Left lobe of liver (tissue), 2 donors: ENCODE measurements at regions not wholly inside any gene's neighbourhood (a gene's known extent, or its start where the extent isn't known, plus 50 kb on each side); places are given as distances from the start of the nearest gene placed in this dataset.
"Not testable (repeated sequence)": the region's sequence is repeated elsewhere in the genome, so short reads cannot be mapped to it uniquely, and the experiment has no call there.

Experiments used
- ATAC-seq: fragments of 200-7000 bp; cut with Tn5 transposase; one replicate; pipeline ENCODE4 v1.9.1; 2020; ENCODE audit warnings: mild to moderate bottlenecking, moderate library complexity
- DNase-seq: peaks from one replicate; pipeline ENCODE4 v3.0.0-alpha.2; 2020; ENCODE audit warnings: low spot score
- donor health status: DM: no; HTN: no; CAD: no; lungs with moderate emphysema.
- donor health status: DM: no; HTN: yes; CAD: no.

GRCh38 chr6:74343321-74343720, 647.3 kb downstream of the CD109 start:
- DNase-seq, ATAC-seq: not testable (repeated sequence)

DNA sequence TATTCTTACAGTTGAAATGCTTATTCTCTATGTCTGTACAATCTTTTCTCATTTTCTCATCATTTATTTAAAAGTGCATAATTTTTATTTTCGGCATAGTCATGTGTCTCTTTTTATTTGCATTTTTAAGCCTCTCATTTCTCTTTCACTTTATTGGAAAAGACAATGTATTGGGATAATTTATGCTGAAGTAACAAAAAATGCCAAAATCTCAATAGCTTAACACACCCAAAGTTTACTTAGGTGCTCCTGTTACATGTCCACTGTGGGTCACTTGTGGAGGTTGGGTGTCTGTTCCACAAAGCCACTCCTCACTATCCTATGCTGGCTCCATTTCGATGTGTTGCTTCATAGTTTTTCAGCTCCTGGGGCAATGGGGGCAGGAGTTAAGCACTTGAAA, 638.7 kb downstream of the CD109 start:
- ATAC-seq, result no peak
- DNase-seq, result no peak

DNA sequence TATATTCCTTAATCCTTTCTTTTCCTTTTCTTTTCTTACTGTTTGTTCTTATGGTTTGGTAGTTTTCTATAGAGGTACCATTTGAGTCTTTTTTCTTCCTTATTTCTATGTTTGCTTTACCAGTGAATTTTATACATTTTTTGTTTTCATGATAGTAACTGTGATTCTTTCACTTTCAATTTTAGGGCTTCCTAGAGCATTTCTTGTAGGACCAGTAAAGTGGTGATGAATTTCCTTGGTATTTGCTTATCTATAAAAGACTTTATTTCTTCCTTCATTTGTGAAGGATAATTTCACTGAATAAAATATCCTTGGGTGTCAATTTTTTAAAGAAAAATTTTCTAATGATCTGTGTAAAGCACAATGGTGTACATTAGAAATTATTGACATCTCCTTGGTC, 637.4 kb downstream of the CD109 start:
- no peak for ATAC-seq
- DNase-seq, result no peak

GRCh38 chr6:74320715-74321114, 624.7 kb downstream of the CD109 start:
- ATAC-seq, result no peak
- no peak for DNase-seq

DNA sequence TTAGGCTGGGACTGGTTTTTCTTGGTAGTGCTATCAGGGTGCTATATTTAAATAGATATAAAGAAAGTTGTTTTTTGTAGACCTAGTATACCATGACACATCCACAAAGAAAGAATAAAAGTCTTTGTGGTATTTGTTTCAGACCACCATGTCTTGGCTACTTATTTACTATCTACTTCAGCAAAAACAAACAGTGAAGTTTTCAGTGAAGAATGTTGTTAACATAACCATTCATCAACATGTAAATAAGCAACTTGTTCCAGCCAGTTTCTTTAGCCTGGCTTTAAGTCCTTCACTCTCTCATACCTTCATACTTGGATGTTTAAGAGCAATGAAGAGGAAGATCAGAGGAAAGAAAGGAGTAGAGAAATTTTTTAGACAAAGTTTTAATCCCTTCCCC, 624.1 kb downstream of the CD109 start:
- DNase-seq, result no peak
- ATAC-seq, result no peak

DNA sequence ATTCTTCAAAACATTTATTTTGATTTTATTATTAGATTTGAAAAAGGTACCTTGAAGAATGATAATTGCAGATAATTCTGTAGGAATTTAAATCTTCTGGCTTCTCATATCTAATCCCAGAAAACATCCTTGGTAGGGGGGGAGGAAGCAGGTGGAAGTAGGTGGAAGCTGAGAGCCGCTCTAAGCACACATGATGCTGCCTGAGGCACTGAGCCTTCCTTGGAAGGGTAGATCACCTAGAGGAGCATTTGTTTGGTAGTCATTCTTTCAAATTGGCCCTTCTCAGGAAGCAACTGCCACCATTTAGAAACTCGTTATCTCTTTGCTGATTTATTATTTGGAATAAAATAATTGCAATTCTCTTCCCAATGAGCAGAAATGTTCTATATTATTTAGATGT, 623.3 kb downstream of the CD109 start:
- DNase-seq (no peak), ATAC-seq (no peak)

GRCh38 chr6:74318738-74319137, 622.7 kb downstream of the CD109 start:
- DNase-seq (no peak), ATAC-seq (no peak)

DNA sequence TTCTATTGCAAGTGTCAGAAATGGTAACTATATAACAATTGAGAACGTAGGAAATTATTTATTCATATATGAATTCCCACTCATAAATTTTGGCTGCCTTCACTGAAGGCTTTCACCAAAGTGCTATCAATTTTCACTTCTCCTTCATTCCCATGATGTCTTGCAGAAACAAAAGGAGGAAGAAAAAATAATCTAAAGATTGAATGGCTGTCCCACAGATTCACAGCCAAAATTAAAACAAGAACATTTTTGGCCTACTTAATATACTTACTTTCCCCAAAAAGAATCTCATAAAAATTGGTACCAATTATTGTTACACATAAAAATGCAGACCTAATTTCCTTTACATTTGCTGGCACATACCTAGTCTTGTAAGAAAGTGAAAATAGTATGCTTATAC, 616.1 kb downstream of the CD109 start:
- ATAC-seq (no peak), DNase-seq (no peak)

- ATAC-seq (no peak), DNase-seq (no peak)
These were observed 615.4 kb downstream of the CD109 start for GRCh38 chr6:74311431-74311830.

DNA sequence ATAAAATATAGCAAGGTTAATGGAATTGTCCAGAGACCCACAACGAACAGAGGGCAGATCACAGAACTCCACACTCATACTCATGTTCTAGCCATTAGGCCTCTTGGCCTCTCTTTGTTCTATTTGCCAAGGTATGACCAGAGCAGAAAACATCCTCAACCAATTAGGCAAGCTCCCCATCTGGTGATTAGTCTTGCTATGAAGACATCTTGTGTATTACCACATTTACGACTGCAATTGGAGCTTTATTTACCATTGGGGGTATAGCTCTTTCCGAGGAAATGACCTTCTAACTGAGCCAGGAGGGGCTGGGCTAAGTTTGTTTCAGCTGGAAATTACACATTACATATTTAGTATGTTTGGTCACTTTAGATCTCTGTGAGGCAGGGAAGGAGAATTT, 593.9 kb downstream of the CD109 start:
- ATAC-seq, result no peak
- no peak for DNase-seq

- ATAC-seq (no peak), DNase-seq (no peak)
These were observed 591.9 kb downstream of the CD109 start for GRCh38 chr6:74287932-74288331.

DNA sequence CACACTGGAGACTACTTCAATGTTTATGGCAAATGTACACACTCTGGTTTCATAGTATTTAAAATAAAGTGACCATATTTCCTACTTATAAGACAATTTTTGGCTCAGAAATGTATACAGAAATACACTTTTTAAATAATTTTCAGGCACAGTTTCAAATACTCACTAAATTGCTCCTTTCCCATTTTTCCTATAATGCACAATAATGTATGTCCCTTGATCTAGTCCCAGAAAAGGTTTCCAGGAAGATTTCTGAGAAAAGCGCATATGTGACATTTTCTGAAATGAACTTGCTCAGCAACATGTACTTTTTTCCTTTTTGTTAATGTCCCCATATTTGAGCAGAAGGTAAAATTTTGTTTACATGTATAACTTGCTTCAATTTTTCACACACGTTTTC, 591.4 kb downstream of the CD109 start:
- no peak for ATAC-seq
- DNase-seq, result no peak

GRCh38 chr6:74284284-74284683, 588.3 kb downstream of the CD109 start:
- DNase-seq, result no peak
- no peak for ATAC-seq

GRCh38 chr6:74283532-74283931, 587.5 kb downstream of the CD109 start:
- DNase-seq (no peak), ATAC-seq (no peak)

DNA sequence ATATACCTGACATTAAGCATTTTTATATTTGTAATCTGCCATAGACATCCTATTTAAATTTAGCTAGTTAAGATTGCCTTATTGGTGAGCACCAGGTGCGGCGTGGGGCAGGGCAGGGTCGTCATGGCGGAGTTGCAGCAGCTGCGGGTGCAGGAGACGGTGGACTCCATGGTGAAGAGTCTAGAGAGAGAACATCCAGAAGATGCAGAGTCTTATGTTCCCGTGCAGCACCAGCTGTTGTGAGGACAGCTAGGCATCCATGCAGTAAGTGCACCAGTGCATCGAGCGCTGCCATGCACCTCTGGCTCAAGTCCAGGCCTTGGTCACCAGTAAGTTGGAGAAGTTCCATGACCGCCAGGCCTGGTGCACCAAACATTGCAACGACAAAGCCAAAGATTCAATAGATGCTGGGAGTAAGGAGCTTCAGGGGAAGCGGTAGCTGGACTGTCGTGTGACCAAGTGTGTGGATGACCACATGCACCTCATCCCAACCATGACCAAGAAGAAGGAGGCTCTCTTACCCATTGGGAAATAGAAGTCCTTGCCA, 586.2 kb downstream of the CD109 start:
- DNase-seq (no peak), ATAC-seq (no peak)

DNA sequence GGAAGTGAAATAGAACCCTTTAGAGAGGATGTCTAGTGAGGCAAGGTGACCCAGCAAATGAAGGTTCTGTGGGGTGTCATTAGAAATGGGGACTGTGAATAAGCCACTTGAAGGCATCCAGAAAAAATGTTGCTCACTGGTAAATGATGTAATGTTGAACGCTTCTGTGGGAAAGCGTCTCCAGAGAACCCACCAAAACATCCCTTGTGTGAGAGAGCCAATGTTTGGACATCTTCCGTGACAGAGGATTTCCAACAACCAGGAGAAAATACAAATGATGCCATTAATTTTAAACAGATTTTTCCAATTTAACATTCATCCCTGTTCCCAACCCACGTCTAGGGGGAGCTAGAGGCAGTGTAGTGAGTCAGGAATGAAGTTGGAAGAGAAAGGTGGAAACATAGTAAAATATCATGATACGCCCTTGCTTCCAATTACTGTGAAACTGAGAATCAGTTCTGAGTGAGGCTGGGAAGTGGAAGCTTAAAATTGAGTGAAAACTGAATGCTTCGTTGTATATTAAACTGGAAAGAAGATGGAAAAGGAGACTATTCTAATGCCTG, 584.2 kb downstream of the CD109 start:
- no peak for ATAC-seq
- DNase-seq, result no peak

GRCh38 chr6:74277777-74278186, 581.8 kb downstream of the CD109 start:
- DNase-seq, result no peak
- no peak for ATAC-seq

DNA sequence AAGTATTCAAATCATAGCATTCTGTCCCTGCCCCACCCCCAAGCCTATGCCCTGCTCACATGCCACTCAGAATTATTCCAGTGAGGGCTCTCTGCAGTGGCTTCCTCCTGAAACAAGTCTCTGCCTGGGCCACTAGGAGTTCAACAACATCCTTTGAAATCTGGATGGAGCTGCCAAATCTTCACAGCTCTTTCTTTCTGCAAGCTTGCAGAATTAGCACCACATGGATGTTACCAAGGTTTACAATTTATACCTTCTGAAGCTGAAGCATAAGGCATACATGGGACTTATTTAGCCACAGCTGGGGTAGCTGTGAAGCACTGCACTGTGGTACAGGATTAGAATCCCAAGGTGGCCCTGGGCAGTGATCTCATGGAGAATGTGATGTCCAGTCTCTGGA, 577.5 kb downstream of the CD109 start:
- ATAC-seq, result no peak

DNA sequence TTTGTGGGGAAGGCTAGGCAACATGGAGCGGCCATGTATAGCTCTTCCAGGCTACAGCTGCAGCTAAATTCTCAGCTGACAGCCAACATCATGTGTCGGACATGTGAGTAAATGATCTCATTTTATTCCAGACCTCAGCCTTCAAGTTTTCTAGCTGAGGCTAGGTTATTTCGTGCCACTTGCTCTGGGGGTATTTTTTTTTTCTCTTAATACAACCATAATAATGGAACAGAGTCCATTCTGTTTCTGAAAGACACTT, 573.5 kb downstream of the CD109 start:
- DNase-seq (no peak), ATAC-seq (no peak)

More for the DNA sequence above, 577.5 kb downstream of the CD109 start:
- DNase-seq, result no peak

DNA sequence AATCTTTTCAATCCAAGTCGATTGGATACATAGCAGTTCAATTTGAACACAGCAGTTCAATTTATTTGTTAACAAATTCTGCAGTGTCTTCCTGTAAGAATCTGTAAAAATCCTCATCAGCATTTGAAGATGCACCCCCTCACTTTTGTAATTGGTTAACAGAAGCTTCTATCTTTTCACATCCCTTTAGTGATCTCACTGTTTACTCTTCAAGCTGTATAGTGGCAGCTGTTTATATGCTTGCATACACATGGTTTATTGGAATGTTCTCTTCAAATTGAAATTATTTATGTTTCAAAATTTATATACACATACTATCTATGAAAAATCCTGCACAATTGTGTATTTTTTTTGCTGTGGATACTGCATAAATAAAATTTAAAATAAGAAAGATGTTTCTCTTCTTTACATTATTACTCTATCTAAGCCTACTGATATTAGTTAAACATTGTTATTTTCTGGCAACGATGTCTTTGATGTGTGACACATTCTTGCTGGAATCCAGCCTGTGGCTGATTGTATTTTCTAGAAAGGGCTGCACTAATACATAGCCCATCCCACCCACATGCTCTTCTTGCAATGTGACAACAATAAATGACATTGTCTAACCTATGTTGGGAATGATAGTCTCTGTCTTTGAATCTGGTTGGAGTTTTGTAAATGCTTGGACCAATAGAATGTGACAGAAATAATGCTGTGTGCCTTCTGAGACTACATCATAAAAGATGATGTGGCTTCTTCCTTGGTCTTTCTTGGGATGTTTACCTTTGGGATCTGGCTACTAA, 573.0 kb downstream of the CD109 start:
- ATAC-seq (no peak), DNase-seq (no peak)

GRCh38 chr6:74259981-74260380, 564.0 kb downstream of the CD109 start:
- no peak for ATAC-seq
- DNase-seq, result no peak

GRCh38 chr6:74256781-74257180, 560.8 kb downstream of the CD109 start:
- no peak for ATAC-seq

DNA sequence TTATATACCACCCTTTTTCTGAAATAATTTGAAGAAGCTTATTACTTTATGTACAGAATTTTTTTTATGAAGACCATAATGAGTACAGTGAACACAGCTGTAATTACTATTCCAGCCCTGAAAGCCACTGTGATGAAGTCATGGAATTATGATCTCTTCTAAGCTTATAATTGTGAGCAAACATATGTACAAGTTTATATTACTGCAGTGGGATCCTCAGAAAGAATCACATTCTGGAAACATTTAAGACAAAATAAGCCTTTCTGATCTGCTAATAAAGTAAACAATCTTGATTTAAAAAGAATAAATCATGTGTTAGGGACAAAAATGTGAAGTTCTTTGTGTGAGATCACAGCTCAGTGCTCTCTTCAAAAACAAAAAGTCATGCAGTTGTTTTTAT, 560.4 kb downstream of the CD109 start:
- DNase-seq, result no peak
- ATAC-seq, result no peak

More at GRCh38 chr6:74256781-74257180, 560.8 kb downstream of the CD109 start:
- DNase-seq, result no peak
